ENCODE measurements at regions not wholly inside any gene's neighbourhood (a gene's known extent, or its start where the extent isn't known, plus 50 kb on each side); places are given as distances from the start of the nearest gene placed in this dataset.

DNA sequence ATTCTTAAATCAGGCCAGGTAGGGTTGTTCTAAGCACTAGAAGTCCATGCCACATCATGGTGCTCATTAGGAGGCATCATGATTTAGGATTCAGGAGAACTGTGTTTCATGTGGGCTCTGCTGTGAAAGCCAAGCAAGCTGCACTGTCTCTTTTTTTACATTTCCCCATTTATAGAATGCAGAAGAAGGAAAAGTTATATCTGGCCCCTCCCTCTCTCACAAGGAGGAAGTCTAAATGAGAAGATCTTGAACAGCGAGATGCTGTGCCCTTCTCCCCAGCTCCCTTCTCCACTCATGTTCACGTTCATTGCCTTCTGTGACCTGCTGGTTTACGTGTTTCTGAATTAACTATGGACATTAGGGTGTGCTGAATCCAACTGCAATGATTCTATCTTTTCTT lies 178.5 kb upstream of the RASGRP1 start (continued):
- TF ChIP-seq, protein P1, sequence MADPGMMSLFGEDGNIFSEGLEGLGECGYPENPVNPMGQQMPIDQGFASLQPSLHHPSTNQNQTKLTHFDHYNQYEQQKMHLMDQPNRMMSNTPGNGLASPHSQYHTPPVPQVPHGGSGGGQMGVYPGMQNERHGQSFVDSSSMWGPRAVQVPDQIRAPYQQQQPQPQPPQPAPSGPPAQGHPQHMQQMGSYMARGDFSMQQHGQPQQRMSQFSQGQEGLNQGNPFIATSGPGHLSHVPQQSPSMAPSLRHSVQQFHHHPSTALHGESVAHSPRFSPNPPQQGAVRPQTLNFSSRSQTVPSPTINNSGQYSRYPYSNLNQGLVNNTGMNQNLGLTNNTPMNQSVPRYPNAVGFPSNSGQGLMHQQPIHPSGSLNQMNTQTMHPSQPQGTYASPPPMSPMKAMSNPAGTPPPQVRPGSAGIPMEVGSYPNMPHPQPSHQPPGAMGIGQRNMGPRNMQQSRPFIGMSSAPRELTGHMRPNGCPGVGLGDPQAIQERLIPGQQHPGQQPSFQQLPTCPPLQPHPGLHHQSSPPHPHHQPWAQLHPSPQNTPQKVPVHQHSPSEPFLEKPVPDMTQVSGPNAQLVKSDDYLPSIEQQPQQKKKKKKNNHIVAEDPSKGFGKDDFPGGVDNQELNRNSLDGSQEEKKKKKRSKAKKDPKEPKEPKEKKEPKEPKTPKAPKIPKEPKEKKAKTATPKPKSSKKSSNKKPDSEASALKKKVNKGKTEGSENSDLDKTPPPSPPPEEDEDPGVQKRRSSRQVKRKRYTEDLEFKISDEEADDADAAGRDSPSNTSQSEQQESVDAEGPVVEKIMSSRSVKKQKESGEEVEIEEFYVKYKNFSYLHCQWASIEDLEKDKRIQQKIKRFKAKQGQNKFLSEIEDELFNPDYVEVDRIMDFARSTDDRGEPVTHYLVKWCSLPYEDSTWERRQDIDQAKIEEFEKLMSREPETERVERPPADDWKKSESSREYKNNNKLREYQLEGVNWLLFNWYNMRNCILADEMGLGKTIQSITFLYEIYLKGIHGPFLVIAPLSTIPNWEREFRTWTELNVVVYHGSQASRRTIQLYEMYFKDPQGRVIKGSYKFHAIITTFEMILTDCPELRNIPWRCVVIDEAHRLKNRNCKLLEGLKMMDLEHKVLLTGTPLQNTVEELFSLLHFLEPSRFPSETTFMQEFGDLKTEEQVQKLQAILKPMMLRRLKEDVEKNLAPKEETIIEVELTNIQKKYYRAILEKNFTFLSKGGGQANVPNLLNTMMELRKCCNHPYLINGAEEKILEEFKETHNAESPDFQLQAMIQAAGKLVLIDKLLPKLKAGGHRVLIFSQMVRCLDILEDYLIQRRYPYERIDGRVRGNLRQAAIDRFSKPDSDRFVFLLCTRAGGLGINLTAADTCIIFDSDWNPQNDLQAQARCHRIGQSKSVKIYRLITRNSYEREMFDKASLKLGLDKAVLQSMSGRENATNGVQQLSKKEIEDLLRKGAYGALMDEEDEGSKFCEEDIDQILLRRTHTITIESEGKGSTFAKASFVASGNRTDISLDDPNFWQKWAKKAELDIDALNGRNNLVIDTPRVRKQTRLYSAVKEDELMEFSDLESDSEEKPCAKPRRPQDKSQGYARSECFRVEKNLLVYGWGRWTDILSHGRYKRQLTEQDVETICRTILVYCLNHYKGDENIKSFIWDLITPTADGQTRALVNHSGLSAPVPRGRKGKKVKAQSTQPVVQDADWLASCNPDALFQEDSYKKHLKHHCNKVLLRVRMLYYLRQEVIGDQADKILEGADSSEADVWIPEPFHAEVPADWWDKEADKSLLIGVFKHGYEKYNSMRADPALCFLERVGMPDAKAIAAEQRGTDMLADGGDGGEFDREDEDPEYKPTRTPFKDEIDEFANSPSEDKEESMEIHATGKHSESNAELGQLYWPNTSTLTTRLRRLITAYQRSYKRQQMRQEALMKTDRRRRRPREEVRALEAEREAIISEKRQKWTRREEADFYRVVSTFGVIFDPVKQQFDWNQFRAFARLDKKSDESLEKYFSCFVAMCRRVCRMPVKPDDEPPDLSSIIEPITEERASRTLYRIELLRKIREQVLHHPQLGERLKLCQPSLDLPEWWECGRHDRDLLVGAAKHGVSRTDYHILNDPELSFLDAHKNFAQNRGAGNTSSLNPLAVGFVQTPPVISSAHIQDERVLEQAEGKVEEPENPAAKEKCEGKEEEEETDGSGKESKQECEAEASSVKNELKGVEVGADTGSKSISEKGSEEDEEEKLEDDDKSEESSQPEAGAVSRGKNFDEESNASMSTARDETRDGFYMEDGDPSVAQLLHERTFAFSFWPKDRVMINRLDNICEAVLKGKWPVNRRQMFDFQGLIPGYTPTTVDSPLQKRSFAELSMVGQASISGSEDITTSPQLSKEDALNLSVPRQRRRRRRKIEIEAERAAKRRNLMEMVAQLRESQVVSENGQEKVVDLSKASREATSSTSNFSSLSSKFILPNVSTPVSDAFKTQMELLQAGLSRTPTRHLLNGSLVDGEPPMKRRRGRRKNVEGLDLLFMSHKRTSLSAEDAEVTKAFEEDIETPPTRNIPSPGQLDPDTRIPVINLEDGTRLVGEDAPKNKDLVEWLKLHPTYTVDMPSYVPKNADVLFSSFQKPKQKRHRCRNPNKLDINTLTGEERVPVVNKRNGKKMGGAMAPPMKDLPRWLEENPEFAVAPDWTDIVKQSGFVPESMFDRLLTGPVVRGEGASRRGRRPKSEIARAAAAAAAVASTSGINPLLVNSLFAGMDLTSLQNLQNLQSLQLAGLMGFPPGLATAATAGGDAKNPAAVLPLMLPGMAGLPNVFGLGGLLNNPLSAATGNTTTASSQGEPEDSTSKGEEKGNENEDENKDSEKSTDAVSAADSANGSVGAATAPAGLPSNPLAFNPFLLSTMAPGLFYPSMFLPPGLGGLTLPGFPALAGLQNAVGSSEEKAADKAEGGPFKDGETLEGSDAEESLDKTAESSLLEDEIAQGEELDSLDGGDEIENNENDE (IDR thresholded peaks at IDR 0.05; ENCODE audit: insufficient replicate concordance, low read length): no peak
- TF ChIP-seq ZNF274 (IDR thresholded peaks at IDR 0.05; ENCODE audit: borderline replicate concordance, extremely low read depth, low read length) (no peak), HDAC6 (IDR thresholded peaks at IDR 0.05; ENCODE audit: low read depth, low read length) (no peak), TAF1 (IDR thresholded peaks at IDR 0.05; ENCODE audit: low read depth, low read length) (no peak)
